ENCODE measurements at regions not wholly inside any gene's neighbourhood (a gene's known extent, or its start where the extent isn't known, plus 50 kb on each side); places are given as distances from the start of the nearest gene placed in this dataset.
A peak's percentile ranks its signal among the peaks of the same experiment; 100 is the strongest.

GRCh38 chr7:7090460-7090859 is 91.9 kb upstream of the C1GALT1 start:
- no peak for TF ChIP-seq CTCF (IDR thresholded peaks at IDR 0.05; ENCODE audit: low read depth, low read length, missing control alignments)
- DNase-seq (ENCODE audit: low read depth) = no peak
- no peak overlapping the region for H3K4me3 ChIP-seq (ENCODE audit: low read depth, low read length)

DNA sequence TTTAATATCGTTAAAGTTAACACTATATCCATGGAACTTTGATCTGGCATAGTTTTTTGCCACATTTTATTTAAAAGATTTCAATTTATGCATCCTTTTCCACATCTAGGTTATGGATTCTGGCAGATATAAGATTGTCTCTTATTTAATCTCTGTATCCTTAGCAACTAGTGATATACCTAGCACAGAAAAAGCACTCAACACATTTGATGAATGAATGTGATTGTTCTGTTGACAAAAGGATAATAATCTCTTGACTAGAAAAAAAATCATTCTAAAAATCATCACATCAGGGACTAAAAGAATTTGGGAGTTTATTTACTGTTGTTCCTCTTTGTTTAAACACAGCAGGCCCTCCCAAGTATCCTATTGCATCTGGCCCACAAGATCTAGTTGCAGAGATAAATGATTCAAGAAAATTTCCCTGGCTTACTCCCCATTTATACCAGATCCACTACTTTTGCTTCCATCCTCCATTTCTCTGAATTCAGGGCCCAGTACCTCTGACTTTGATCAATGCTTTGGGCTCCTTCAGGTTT is 84.0 kb upstream of the C1GALT1 start:
- TF ChIP-seq CTCF (IDR thresholded peaks at IDR 0.05; ENCODE audit: low read depth, low read length, missing control alignments) = no peak
- no peak for DNase-seq (ENCODE audit: low read depth)
- H3K4me3 ChIP-seq (ENCODE audit: low read depth, low read length) = no peak overlapping the region

- TF ChIP-seq CTCF (IDR thresholded peaks at IDR 0.05; ENCODE audit: low read depth, low read length, missing control alignments) = no peak
- no peak for DNase-seq (ENCODE audit: low read depth)
- H3K4me3 ChIP-seq (ENCODE audit: low read depth, low read length) = no peak overlapping the region
Measured at GRCh38 chr7:7099584-7100014, 82.7 kb upstream of the C1GALT1 start.

DNA sequence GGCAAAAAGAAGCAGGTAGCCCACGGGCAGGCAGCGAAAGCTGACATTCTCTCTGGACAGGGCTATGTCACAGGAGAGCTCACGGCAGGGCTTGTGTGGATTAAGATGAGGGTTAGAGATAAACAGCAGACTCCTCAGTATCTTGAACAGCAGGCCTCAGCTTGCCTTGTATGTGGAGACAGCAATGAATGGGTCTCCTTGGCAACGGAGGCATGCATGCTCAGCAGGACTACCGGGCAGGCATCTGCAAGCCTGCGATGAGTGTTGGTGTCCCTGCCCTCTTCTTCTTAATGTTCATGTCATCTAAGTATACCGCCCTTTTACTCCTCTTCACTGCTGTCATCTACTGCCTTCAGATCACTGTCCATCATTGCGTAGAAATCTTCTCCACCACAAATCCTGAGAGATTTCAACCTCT is 81.9 kb upstream of the C1GALT1 start:
- TF ChIP-seq CTCF (IDR thresholded peaks at IDR 0.05; ENCODE audit: low read depth, low read length, missing control alignments) = no peak
- DNase-seq (ENCODE audit: low read depth) = no peak
- no peak overlapping the region for H3K4me3 ChIP-seq (ENCODE audit: low read depth, low read length)

GRCh38 chr7:7102906-7103305 is 79.4 kb upstream of the C1GALT1 start:
- H3K4me3 ChIP-seq (ENCODE audit: low read depth, low read length) = no peak overlapping the region

GRCh38 chr7:7103343-7104313 is 78.7 kb upstream of the C1GALT1 start:
- no peak overlapping the region for H3K4me3 ChIP-seq (ENCODE audit: low read depth, low read length)
- peak; percentile 48 for TF ChIP-seq CTCF (IDR thresholded peaks at IDR 0.05; ENCODE audit: low read depth, low read length, missing control alignments)
- peak; percentile 21 for DNase-seq (ENCODE audit: low read depth)

More at GRCh38 chr7:7102906-7103305, 79.4 kb upstream of the C1GALT1 start:
- TF ChIP-seq CTCF (IDR thresholded peaks at IDR 0.05; ENCODE audit: low read depth, low read length, missing control alignments) = no peak
- DNase-seq (ENCODE audit: low read depth) = no peak

Measured in GM12864 (cell line).